H54 (cell line): ENCODE measurements at regions not wholly inside any gene's neighbourhood (a gene's known extent, or its start where the extent isn't known, plus 50 kb on each side); places are given as distances from the start of the nearest gene placed in this dataset.
A peak's percentile ranks its signal among the peaks of the same experiment; 100 is the strongest.

ENCODE experiments used
- DNase-seq: peaks from one replicate; pipeline ENCODE4 v3.0.0; 2011; ENCODE audit warnings: low spot score, mixed read lengths; ENCODE audit not compliant: insufficient read length
- FAIRE-seq: peaks from 3 replicates; lab custom pipeline; 2011; peaks lifted over from hg19 to GRCh38; lab: Jason Lieb, UNC
- POLR2A ChIP-seq: IDR thresholded peaks from 2 replicates; pipeline ENCODE4 v1.6.1; 2011; ENCODE audit warnings: low read depth, mild to moderate bottlenecking, low read length

- no peak for TF ChIP-seq POLR2A
- FAIRE-seq: no peak
- peak; percentile 64 for DNase-seq
Observed at GRCh38 chr11:19553683-19554333, 158.8 kb upstream of the NAV2 start.

- no peak for DNase-seq
- no peak for FAIRE-seq
Observed at GRCh38 chr11:19552656-19553260, 159.9 kb upstream of the NAV2 start.

GRCh38 chr11:19552161-19552560 lies 160.5 kb upstream of the NAV2 start:
- no peak for TF ChIP-seq POLR2A
- no peak for FAIRE-seq
- DNase-seq: no peak

More at GRCh38 chr11:19552656-19553260, 159.9 kb upstream of the NAV2 start:
- no peak for TF ChIP-seq POLR2A

GRCh38 chr11:19551457-19551856 lies 161.2 kb upstream of the NAV2 start:
- no peak for TF ChIP-seq POLR2A
- DNase-seq (no peak), FAIRE-seq (no peak)

- FAIRE-seq (no peak), DNase-seq (no peak)
- no peak for TF ChIP-seq POLR2A
Observed at GRCh38 chr11:19547044-19547443, 165.6 kb upstream of the NAV2 start.

- FAIRE-seq (no peak), DNase-seq (no peak)
- TF ChIP-seq POLR2A: no peak
Observed at GRCh38 chr11:19546325-19546724, 166.3 kb upstream of the NAV2 start.

GRCh38 chr11:19541521-19542049 lies 171.1 kb upstream of the NAV2 start:
- FAIRE-seq: no peak
- DNase-seq: no peak
- no peak for TF ChIP-seq POLR2A

GRCh38 chr11:19539861-19540260 lies 172.8 kb upstream of the NAV2 start:
- TF ChIP-seq POLR2A: no peak
- DNase-seq (no peak), FAIRE-seq (no peak)

GRCh38 chr11:19537803-19538453 lies 174.7 kb upstream of the NAV2 start:
- FAIRE-seq: no peak
- no peak for TF ChIP-seq POLR2A
- DNase-seq: no peak

- TF ChIP-seq POLR2A: no peak
- no peak for FAIRE-seq
- no peak for DNase-seq
Observed at GRCh38 chr11:19536131-19536530, 176.5 kb upstream of the NAV2 start.

- no peak for DNase-seq
- TF ChIP-seq POLR2A: no peak
- no peak for FAIRE-seq
Observed at GRCh38 chr11:19530505-19530904, 182.1 kb upstream of the NAV2 start.

GRCh38 chr11:19526119-19526518 lies 186.5 kb upstream of the NAV2 start:
- no peak for TF ChIP-seq POLR2A
- DNase-seq (no peak), FAIRE-seq (no peak)

- TF ChIP-seq POLR2A: no peak
- no peak for DNase-seq
- no peak for FAIRE-seq
Observed at GRCh38 chr11:19525714-19526113, 186.9 kb upstream of the NAV2 start.

- no peak for TF ChIP-seq POLR2A
- DNase-seq: no peak
- FAIRE-seq: no peak
Observed at GRCh38 chr11:19525276-19525675, 187.4 kb upstream of the NAV2 start.

GRCh38 chr11:19524171-19524671 lies 188.4 kb upstream of the NAV2 start:
- FAIRE-seq: no peak
- DNase-seq: no peak
- TF ChIP-seq POLR2A: no peak
